ENCODE measurements at regions not wholly inside any gene's neighbourhood (a gene's known extent, or its start where the extent isn't known, plus 50 kb on each side); places are given as distances from the start of the nearest gene placed in this dataset.

- DNase-seq (ENCODE audit: low read depth, low spot score) (no peak), ATAC-seq (no peak), FAIRE-seq (no peak)
- Histone ChIP-seq H3K4me1 (ENCODE audit: control insufficient read depth, insufficient read depth, low read length) (no peaks in the 10 kb centered on the region), H3K27ac (ENCODE audit: control insufficient read depth, insufficient read depth) (no peak overlapping the region), H3K9ac (ENCODE audit: control insufficient read depth, insufficient read depth, low read length) (no peak overlapping the region), H2AFZ (ENCODE audit: control insufficient read depth, low read depth, low read length) (no peak overlapping the region), H4K20me1 (ENCODE audit: control insufficient read depth, insufficient read depth) (no peaks in the 10 kb centered on the region), H3K36me3 (ENCODE audit: control insufficient read depth in 2 of 2, insufficient read depth in 2 of 2, low read length in 1 of 2) (no peaks in the 10 kb centered on the region), H3K4me3 (no peak overlapping the region), H3K27me3 (replicated peaks in 1 of 2; ENCODE audit: control insufficient read depth in 2 of 2, insufficient read depth in 2 of 2, low read length in 1 of 2) (no peaks in the 10 kb centered on the region), H3K79me2 (ENCODE audit: control insufficient read depth, insufficient read depth, low read length) (no peaks in the 10 kb centered on the region), H3K9me3 (replicated peaks; ENCODE audit: control insufficient read depth, insufficient read depth, low read length) (no peaks in the 10 kb centered on the region), H3K4me2 (ENCODE audit: control insufficient read depth, insufficient read depth) (no peak overlapping the region)
- POLR2A ChIA-PET = no interaction called here
- no TSS peak for BruUV-seq (replicated peaks)
- WGBS (ENCODE audit: insufficient coverage, insufficient replicate concordance, low lambda C conversion rate, missing lambda C conversion rate) = 8% methylated on average over 3 of the region's 3 CpGs
- RAD21 ChIA-PET (ENCODE audit: unreplicated experiment) = no interaction called here
- intact Hi-C loops (cut with micrococcal nuclease; ENCODE audit: unreplicated experiment) = no loop called here
- CTCF ChIA-PET = no interaction called here
- no peak for TF ChIP-seq ZBTB11 (CRISPR knock-in tag; IDR thresholded peaks at IDR 0.05)
- SMC1A ChIA-PET (ENCODE audit: uncharacterized antibody, unreplicated experiment) = no interaction called here
- in situ Hi-C loops (cut with MboI) = no loop called here
Observed at GRCh38 chr18:39449566-39449965, 1884.0 kb upstream of the CELF4 start.

- FAIRE-seq (no peak), ATAC-seq (no peak), DNase-seq (ENCODE audit: low read depth, low spot score) (no peak)
- SMC1A ChIA-PET (ENCODE audit: uncharacterized antibody, unreplicated experiment) = no interaction called here
- POLR2A ChIA-PET = no interaction called here
- Histone ChIP-seq H3K9ac (ENCODE audit: control insufficient read depth, insufficient read depth, low read length) (no peak overlapping the region), H2AFZ (ENCODE audit: control insufficient read depth, low read depth, low read length) (no peak overlapping the region), H3K4me3 (no peak overlapping the region), H3K79me2 (ENCODE audit: control insufficient read depth, insufficient read depth, low read length) (no peaks in the 10 kb centered on the region), H4K20me1 (ENCODE audit: control insufficient read depth, insufficient read depth) (no peaks in the 10 kb centered on the region), H3K27me3 (replicated peaks in 1 of 2; ENCODE audit: control insufficient read depth in 2 of 2, insufficient read depth in 2 of 2, low read length in 1 of 2) (no peaks in the 10 kb centered on the region), H3K4me1 (ENCODE audit: control insufficient read depth, insufficient read depth, low read length) (no peaks in the 10 kb centered on the region), H3K36me3 (ENCODE audit: control insufficient read depth in 2 of 2, insufficient read depth in 2 of 2, low read length in 1 of 2) (no peaks in the 10 kb centered on the region), H3K4me2 (ENCODE audit: control insufficient read depth, insufficient read depth) (no peak overlapping the region), H3K9me3 (replicated peaks; ENCODE audit: control insufficient read depth, insufficient read depth, low read length) (no peaks in the 10 kb centered on the region), H3K27ac (ENCODE audit: control insufficient read depth, insufficient read depth) (no peak overlapping the region)
- CTCF ChIA-PET = no interaction called here
- 0% methylated on average over 1 of the region's 1 CpG for WGBS (ENCODE audit: insufficient coverage, insufficient replicate concordance, low lambda C conversion rate, missing lambda C conversion rate)
- intact Hi-C loops (cut with micrococcal nuclease; ENCODE audit: unreplicated experiment) (no loop called here), in situ Hi-C loops (cut with MboI) (no loop called here)
- RAD21 ChIA-PET (ENCODE audit: unreplicated experiment) = no interaction called here
- BruUV-seq (replicated peaks) = no TSS peak
- TF ChIP-seq FOXK2 (IDR thresholded peaks at IDR 0.05) (no peak), ZNF217 (IDR thresholded peaks at IDR 0.05) (no peak), CHD2 (IDR thresholded peaks at IDR 0.05; ENCODE audit: borderline replicate concordance, low read depth, low read length) (no peak), ZNF384 (IDR thresholded peaks at IDR 0.05; ENCODE audit: borderline replicate concordance, low read depth, low read length) (no peak), BCLAF1 (IDR thresholded peaks at IDR 0.05) (no peak), E2F8 (IDR thresholded peaks at IDR 0.05; ENCODE audit: low read depth, partially characterized antibody) (no peak), IKZF1 (conservative IDR thresholded peaks at IDR 0.05) (no peak), TBL1XR1 (IDR thresholded peaks at IDR 0.05; ENCODE audit: low read depth, low read length) (no peak), TAF1 (IDR thresholded peaks at IDR 0.05; ENCODE audit: borderline replicate concordance, low read depth, low read length) (no peak)
Observed at GRCh38 chr18:39448942-39449341, 1883.3 kb upstream of the CELF4 start.

Measured in GM12878 (cell line).